CD4-positive, alpha-beta T cell treated with Interleukin-4 for 4 hours (primary cell): ENCODE measurements at regions not wholly inside any gene's neighbourhood (a gene's known extent, or its start where the extent isn't known, plus 50 kb on each side); places are given as distances from the start of the nearest gene placed in this dataset.
"Not testable (repeated sequence)": the region's sequence is repeated elsewhere in the genome, so short reads cannot be mapped to it uniquely, and the experiment has no call there.

ENCODE experiments used
- DNase-seq: peaks from one replicate; pipeline ENCODE4 v3.0.0-alpha.2; 2020

DNA sequence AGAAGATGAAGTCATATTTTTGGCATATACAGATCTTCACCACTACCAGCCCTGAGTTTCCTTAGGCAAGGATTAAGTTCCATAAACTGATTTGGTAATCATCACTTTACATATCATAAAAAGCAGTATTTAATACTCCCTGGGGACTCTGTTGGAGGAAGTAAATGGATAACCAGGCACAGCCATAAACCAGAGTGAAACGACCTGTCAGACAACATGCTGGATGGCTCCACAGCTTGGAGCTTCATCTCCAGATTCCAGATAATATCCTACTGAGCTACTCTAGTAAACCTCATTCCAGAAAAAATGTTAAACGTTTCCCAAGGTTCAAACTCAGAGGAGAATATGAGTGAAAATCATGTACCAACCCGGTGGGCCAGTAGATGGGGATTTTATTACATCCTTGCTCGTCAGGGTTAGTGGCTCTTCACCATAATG is 109.2 kb downstream of the BASP1 start:
- no peak for DNase-seq

DNA sequence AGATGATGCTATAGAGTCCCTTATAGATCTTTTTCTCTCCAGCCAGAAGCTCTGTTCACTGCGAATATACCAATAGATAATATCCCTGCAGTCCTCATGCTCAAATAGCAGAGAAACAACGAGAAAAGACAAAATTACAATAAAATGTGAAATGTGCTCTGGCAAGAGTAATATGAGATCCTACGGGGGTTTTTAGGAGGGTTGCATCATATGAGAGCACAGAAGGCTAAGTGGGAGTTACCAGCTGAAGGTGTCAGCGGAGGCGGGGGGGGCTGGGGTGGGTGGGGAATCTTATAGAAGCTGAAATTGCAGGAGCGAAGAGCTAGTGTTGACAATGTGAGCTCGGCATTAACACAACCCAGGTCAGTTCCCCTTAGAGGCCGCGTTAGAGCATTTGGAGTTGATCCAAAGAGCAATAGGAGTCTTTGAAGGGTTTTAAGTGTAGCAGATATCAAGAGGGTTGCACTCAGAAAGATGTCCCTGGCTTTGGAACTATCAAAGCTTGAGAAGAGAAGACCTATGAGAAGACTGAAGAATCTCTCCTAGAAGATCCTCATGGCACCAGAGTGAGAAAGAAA is 109.7 kb downstream of the BASP1 start:
- DNase-seq = no peak

GRCh38 chr5:17329571-17329970 is 112.1 kb downstream of the BASP1 start:
- DNase-seq = no peak

DNA sequence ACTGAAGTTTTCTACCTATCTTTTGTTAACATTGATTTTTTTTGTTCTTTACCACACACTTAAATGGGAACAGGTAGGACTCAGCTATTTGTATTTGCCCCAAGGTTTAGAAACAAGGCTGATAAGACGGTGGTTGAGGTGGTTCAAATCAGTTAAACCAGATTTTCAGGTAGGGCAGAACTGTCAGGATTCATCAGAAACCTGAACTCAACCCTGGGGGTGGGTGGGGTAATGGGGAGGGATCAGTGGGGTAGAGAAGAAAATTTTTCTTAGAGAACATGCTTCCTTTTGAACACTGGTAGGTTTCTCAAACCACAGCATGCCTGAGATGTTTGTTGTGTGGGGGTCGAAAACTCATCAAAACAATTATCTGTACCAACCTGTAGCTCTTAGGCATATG is 113.0 kb downstream of the BASP1 start:
- DNase-seq = no peak

DNA sequence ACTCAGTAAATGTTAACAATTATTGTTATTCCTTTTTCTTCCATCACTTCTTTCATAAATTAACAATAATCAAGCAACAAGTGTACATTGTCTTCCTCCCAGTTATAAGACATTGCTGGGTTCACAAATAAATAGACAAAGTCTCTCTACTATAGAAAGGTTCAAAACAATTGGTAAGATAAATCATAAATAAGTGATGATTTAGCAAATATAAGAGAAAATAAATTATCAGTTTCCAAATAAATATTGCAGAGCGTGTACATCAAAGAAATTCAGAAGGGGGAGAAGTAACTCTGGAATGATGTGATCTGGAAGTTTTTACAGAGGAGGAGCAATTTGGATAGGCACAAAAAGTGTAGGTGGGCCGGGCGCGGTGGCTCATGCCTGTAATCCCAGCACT is 114.2 kb downstream of the BASP1 start:
- no peak for DNase-seq

GRCh38 chr5:17333755-17334154 is 116.3 kb downstream of the BASP1 start:
- DNase-seq = no peak

DNA sequence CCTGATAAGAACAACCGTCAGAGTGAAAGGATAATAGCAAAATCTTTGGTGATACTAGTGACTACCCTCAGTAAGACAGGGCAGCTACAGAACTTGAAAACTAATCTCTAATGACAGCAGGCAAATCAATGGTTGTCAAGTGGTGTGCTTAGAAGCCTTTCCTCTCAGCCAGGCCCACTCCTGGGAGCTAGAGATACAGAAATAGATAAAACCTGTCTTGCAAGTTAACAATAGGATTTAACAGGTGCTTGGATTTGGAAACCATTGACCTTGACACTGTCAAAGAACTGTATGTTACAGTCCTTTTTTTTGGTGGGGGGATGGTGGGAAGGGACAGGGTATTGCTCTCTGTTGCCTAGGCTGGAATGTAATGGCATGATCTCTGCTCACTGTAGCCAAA is 118.6 kb downstream of the BASP1 start:
- DNase-seq = no peak

DNA sequence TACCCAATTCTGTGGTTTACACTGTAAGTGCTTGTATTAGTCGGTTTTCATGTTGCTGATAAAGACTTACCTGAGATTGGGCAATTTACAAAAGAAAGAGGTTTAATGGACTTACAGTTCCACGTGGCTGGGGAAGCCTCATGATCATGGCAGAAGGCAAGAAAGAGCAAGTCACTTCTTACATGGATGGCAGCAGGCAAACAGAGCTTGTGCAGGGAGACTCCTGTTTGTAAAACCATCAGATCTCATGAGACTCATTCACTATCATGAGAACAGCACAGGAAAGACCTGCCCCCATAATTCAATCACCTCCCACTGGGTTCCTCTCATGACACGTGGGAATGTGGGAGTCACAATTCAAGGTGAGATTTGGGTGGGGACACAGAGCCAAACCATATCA is 119.3 kb downstream of the BASP1 start:
- not testable (repeated sequence) for DNase-seq

GRCh38 chr5:17339841-17340240 is 122.4 kb downstream of the BASP1 start:
- DNase-seq = no peak

GRCh38 chr5:17340379-17340778 is 122.9 kb downstream of the BASP1 start:
- no peak for DNase-seq

DNA sequence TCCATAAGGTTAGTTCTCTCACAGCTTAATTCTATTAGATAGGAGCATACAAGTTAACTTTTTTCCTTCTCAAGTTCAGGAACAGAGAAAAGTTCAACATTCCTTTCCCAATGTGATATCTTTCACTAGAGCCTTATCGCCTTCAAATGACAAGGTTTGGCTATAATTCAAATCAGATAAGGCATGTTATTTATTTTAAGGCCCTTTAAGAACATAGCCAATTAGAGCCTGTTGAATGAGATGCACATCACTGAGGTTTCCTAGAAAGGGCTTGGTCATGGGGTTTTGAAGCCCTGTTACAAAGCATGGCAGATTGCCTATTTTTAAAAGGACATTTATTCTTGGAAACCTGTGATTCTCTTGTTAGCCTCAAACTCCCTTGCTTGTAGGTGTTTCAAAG is 123.4 kb downstream of the BASP1 start:
- no peak for DNase-seq

- no peak for DNase-seq
These were observed 126.2 kb downstream of the BASP1 start for GRCh38 chr5:17343675-17344074.

DNA sequence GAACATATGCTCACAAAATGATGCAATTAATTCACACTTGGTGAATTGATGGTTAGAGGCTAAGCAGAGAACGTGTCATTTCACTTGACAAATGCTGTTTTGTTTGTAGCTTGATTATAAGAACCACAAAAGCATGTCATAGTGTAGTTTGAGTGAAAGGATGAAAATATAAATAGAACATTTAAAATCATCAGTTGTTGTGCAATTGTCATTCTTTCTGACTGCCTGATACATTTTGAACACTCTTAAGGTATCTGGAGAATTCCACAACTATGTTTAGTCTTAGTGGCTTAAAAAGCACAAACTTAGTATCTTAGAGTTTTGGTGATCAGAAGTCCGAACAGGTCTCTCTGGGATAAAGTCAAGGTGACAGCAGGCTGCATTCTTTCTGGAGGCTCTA is 129.4 kb downstream of the BASP1 start:
- DNase-seq = no peak

DNA sequence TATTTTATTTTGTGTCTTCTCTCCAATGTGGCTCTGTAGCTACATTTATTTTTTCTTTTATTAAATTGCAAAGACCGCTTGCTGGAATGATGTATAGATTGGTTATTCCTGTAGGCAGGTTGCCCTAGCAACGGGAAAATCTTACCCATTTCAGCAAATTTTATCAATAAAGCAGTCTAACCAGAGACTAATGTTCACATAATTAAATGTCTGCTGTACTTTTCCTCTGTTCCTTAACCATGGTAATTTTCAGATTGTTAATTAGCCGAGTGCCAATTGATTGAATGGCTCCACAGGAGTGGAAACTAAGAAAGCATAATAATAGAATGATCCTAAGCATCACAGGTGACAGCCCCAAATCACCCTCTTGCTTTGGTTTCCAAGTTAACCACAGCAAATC is 134.8 kb downstream of the BASP1 start:
- no peak for DNase-seq

DNA sequence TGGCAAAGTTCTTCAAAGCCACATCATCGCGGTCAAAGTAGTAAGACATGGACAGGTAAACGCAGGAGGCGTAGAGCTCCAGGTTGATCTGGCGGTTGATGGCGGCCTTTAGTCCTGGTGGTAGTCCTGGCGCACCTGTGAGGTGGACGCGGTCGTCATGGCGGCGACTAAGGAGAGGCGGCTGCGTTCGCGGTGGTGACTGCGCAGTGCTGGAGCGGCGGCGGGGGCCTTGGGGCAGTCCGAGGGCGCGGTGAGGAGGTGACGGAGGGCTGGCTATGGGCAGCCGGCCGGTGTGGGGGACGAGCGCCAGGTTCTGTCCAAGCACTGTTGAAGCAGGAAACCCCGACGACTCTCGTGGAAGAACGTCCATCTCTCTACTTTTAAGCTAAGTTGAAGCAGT is 136.8 kb downstream of the BASP1 start:
- no peak for DNase-seq

GRCh38 chr5:17355586-17356346 is 138.3 kb downstream of the BASP1 start:
- DNase-seq = no peak

- DNase-seq = no peak
These were observed 139.1 kb downstream of the BASP1 start for GRCh38 chr5:17356551-17356950.

DNA sequence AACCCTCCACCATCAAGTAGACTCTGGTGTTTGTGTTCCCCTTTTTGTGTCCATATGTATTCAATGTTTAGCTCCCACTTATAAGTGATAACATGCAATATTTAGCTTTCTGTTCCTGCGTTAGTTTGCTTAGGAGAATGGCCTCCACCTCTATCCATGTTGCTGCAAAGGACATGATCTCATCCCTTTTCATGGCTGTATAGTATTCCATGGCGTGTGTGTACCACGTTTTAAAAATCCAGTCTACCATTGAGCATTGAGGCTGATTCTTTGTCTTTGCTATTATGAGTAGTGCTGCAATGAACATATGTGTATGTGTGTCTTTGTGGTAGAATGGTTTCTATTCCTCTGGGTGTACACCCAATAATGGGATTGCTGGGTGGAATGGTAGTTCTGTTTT is 140.1 kb downstream of the BASP1 start:
- DNase-seq = no peak

DNA sequence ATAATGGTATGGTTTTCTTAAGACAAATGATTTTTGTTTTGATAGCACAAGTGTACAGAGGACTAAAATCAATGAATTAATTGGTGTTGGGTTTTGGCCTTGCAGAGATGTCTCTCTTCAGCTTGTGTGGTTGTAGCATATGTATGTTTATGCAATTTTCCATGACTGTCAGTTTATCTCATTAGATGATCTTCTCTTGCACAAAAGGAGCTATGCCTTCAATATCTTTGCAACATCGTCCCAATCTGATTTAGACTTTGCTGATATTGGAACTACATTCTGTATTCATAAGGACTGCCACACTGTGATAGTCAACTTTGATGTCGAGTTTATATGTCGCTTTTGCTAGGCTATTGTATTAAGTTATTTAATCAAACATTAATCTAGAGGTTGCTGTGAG is 140.0 kb upstream of the TAF11L2 start:
- DNase-seq = no peak

- no peak for DNase-seq
These were observed 138.5 kb upstream of the TAF11L2 start for GRCh38 chr5:17359451-17360011.

DNA sequence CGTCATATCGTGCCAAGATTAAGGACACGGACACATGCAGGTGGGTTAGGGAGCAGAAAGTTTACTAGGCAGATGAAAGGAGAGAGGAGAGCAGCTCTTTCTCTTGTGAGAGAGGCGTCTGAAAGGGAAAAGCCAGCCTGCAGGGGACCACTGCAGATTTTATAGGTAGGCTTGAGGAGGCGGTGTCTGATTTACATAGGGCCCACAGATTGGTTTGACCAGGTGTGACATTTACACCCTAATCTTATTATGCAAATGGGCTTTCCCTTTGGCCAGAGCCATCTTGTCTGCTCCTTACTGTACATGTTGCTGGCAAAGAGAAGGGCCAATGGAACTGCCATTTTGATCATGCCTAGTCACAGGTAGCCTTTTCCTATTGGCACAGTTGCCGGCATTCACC is 137.2 kb upstream of the TAF11L2 start:
- no peak for DNase-seq

- DNase-seq = no peak
These were observed 136.7 kb upstream of the TAF11L2 start for GRCh38 chr5:17361331-17361730.

DNA sequence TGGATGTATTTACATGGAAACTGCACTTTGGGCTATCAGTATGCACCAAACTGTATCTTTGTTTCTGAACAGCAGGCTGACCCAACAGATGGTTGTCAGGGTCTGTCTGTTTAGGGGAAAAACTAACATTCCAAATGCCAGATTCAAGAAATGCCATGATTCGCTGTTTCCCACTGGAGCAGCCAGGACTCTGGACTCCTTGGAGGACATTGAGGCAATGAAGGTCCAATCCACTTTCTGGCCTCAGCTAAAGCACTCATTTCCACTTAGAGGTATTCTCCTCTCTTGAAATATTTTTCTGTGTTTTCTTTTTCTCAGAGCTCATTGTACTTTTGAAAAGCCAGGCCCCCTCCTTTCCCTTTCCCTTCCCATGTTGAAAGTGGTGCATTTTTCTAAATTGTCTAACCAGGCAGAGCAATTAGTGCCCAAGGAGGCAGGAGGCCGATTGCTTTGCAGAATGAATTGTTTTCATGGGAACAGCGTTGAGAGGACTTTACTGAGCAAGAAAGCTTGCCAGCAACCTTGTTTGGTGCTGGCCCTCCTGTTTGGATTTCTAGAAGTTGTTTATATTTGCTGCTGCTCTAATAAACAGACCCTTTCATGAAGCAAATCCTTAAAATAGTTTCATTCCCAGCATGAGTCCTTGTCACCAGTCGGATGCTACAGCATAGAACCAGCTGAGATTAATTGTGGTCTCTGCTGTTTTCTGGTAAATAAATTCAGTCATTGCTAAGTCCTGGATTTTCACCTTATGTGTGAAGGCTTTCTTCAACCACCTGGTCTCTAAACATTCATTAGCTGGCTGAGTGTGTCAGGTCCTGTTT is 132.8 kb upstream of the TAF11L2 start:
- no peak for DNase-seq

GRCh38 chr5:17365811-17366138 is 132.3 kb upstream of the TAF11L2 start:
- DNase-seq = no peak
